ENCODE measurements at regions not wholly inside any gene's neighbourhood (a gene's known extent, or its start where the extent isn't known, plus 50 kb on each side); places are given as distances from the start of the nearest gene placed in this dataset.

DNA sequence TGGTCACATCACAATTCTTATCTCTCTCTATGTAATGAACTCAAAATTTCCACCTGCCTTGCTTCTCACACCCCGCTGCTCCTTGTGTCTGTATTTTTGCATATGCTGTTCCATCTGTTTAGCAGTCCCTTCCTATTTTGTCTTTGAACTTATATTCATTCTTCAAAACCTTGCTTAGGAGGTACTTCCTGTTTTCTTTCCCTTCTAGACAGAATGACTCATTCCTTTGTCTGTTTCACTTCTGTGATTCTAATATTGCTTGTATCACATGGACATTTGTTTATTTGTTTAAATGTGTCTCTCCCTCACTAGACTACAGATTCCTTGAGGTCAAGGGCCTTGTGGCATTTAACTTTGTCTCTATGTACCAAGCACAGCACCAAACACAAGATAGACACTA lies 424.2 kb downstream of the ETNK1 start:
- TF ChIP-seq, protein P1, sequence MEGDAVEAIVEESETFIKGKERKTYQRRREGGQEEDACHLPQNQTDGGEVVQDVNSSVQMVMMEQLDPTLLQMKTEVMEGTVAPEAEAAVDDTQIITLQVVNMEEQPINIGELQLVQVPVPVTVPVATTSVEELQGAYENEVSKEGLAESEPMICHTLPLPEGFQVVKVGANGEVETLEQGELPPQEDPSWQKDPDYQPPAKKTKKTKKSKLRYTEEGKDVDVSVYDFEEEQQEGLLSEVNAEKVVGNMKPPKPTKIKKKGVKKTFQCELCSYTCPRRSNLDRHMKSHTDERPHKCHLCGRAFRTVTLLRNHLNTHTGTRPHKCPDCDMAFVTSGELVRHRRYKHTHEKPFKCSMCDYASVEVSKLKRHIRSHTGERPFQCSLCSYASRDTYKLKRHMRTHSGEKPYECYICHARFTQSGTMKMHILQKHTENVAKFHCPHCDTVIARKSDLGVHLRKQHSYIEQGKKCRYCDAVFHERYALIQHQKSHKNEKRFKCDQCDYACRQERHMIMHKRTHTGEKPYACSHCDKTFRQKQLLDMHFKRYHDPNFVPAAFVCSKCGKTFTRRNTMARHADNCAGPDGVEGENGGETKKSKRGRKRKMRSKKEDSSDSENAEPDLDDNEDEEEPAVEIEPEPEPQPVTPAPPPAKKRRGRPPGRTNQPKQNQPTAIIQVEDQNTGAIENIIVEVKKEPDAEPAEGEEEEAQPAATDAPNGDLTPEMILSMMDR (IDR thresholded peaks at IDR 0.05 in 2 of 3, conservative IDR thresholded peaks at IDR 0.05 in 1 of 3; ENCODE audit: control insufficient read depth in 2 of 3, extremely low read depth in 1 of 3, insufficient read depth in 1 of 3, low read depth in 3 of 3, low read length in 3 of 3) = no peak
- TF ChIP-seq, protein P2, sequence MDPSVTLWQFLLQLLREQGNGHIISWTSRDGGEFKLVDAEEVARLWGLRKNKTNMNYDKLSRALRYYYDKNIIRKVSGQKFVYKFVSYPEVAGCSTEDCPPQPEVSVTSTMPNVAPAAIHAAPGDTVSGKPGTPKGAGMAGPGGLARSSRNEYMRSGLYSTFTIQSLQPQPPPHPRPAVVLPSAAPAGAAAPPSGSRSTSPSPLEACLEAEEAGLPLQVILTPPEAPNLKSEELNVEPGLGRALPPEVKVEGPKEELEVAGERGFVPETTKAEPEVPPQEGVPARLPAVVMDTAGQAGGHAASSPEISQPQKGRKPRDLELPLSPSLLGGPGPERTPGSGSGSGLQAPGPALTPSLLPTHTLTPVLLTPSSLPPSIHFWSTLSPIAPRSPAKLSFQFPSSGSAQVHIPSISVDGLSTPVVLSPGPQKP (IDR thresholded peaks at IDR 0.05; ENCODE audit: low read depth, low read length) = no peak
- TF ChIP-seq SRF (IDR thresholded peaks at IDR 0.05; ENCODE audit: low read depth in 2 of 2, low read length in 2 of 2) (no peak), PAX8 (IDR thresholded peaks at IDR 0.05) (no peak), CBFB (IDR thresholded peaks at IDR 0.05; ENCODE audit: low read depth) (no peak), RAD21 (IDR thresholded peaks at IDR 0.05; ENCODE audit: insufficient read depth, low read depth, low read length) (no peak), RAD51 (IDR thresholded peaks at IDR 0.05) (no peak), BRCA1 (IDR thresholded peaks at IDR 0.05; ENCODE audit: low read depth, low read length) (no peak), CREB1 (IDR thresholded peaks at IDR 0.05; ENCODE audit: low read depth) (no peak)
- TF ChIP-seq, protein P3, sequence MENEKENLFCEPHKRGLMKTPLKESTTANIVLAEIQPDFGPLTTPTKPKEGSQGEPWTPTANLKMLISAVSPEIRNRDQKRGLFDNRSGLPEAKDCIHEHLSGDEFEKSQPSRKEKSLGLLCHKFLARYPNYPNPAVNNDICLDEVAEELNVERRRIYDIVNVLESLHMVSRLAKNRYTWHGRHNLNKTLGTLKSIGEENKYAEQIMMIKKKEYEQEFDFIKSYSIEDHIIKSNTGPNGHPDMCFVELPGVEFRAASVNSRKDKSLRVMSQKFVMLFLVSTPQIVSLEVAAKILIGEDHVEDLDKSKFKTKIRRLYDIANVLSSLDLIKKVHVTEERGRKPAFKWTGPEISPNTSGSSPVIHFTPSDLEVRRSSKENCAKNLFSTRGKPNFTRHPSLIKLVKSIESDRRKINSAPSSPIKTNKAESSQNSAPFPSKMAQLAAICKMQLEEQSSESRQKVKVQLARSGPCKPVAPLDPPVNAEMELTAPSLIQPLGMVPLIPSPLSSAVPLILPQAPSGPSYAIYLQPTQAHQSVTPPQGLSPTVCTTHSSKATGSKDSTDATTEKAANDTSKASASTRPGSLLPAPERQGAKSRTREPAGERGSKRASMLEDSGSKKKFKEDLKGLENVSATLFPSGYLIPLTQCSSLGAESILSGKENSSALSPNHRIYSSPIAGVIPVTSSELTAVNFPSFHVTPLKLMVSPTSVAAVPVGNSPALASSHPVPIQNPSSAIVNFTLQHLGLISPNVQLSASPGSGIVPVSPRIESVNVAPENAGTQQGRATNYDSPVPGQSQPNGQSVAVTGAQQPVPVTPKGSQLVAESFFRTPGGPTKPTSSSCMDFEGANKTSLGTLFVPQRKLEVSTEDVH (IDR thresholded peaks at IDR 0.05; ENCODE audit: low read depth, partially characterized antibody) = no peak
- TF ChIP-seq, protein P4, sequence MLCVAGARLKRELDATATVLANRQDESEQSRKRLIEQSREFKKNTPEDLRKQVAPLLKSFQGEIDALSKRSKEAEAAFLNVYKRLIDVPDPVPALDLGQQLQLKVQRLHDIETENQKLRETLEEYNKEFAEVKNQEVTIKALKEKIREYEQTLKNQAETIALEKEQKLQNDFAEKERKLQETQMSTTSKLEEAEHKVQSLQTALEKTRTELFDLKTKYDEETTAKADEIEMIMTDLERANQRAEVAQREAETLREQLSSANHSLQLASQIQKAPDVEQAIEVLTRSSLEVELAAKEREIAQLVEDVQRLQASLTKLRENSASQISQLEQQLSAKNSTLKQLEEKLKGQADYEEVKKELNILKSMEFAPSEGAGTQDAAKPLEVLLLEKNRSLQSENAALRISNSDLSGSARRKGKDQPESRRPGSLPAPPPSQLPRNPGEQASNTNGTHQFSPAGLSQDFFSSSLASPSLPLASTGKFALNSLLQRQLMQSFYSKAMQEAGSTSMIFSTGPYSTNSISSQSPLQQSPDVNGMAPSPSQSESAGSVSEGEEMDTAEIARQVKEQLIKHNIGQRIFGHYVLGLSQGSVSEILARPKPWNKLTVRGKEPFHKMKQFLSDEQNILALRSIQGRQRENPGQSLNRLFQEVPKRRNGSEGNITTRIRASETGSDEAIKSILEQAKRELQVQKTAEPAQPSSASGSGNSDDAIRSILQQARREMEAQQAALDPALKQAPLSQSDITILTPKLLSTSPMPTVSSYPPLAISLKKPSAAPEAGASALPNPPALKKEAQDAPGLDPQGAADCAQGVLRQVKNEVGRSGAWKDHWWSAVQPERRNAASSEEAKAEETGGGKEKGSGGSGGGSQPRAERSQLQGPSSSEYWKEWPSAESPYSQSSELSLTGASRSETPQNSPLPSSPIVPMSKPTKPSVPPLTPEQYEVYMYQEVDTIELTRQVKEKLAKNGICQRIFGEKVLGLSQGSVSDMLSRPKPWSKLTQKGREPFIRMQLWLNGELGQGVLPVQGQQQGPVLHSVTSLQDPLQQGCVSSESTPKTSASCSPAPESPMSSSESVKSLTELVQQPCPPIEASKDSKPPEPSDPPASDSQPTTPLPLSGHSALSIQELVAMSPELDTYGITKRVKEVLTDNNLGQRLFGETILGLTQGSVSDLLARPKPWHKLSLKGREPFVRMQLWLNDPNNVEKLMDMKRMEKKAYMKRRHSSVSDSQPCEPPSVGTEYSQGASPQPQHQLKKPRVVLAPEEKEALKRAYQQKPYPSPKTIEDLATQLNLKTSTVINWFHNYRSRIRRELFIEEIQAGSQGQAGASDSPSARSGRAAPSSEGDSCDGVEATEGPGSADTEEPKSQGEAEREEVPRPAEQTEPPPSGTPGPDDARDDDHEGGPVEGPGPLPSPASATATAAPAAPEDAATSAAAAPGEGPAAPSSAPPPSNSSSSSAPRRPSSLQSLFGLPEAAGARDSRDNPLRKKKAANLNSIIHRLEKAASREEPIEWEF (IDR thresholded peaks at IDR 0.05; ENCODE audit: insufficient replicate concordance, low read depth, low read length) = no peak
